ENCODE measurements at regions not wholly inside any gene's neighbourhood (a gene's known extent, or its start where the extent isn't known, plus 50 kb on each side); places are given as distances from the start of the nearest gene placed in this dataset.

- no peak for TF ChIP-seq CTCF (IDR thresholded peaks at IDR 0.05; ENCODE audit: borderline replicate concordance, insufficient read depth, low read depth, low read length)
- H3K4me3 ChIP-seq (ENCODE audit: low read depth, low read length), result no peak overlapping the region
Observed at GRCh38 chr6:4676016-4676415, 100.2 kb upstream of the CDYL start.

- TF ChIP-seq CTCF (IDR thresholded peaks at IDR 0.05; ENCODE audit: borderline replicate concordance, insufficient read depth, low read depth, low read length), result no peak
- H3K4me3 ChIP-seq (ENCODE audit: low read depth, low read length), result no peak overlapping the region
Observed at GRCh38 chr6:4675121-4675520, 101.1 kb upstream of the CDYL start.

DNA sequence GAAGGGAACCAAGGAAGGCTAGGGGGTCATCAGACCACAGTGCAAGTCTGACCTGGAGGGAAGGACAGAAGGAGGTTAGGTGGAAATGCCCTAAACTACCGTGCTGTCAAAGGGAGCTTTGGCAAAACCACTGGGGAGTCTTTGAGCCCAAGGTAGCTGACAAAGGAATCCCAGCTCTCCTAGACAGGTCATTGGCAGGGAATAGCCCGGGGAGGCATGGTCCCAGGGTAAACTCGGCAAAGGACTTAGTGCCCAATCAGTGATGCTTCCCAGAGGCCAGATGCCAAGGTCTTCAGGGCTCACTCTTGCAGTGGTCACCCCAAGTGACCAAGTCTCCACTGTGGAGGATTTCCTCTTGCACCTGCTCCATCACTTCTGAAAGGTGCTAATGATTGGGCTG lies 102.3 kb upstream of the CDYL start:
- H3K4me3 ChIP-seq (ENCODE audit: low read depth, low read length), result no peak overlapping the region
- no peak for TF ChIP-seq CTCF (IDR thresholded peaks at IDR 0.05; ENCODE audit: borderline replicate concordance, insufficient read depth, low read depth, low read length)

- TF ChIP-seq CTCF (IDR thresholded peaks at IDR 0.05; ENCODE audit: borderline replicate concordance, insufficient read depth, low read depth, low read length), result no peak
- H3K4me3 ChIP-seq (ENCODE audit: low read depth, low read length), result no peak overlapping the region
Observed at GRCh38 chr6:4672772-4673171, 103.4 kb upstream of the CDYL start.

- no peak overlapping the region for H3K4me3 ChIP-seq (ENCODE audit: low read depth, low read length)
- TF ChIP-seq CTCF (IDR thresholded peaks at IDR 0.05; ENCODE audit: borderline replicate concordance, insufficient read depth, low read depth, low read length), result no peak
Observed at GRCh38 chr6:4671587-4672115, 104.6 kb upstream of the CDYL start.

- TF ChIP-seq CTCF (IDR thresholded peaks at IDR 0.05; ENCODE audit: borderline replicate concordance, insufficient read depth, low read depth, low read length), result no peak
- no peak overlapping the region for H3K4me3 ChIP-seq (ENCODE audit: low read depth, low read length)
Observed at GRCh38 chr6:4670824-4671409, 105.3 kb upstream of the CDYL start.

DNA sequence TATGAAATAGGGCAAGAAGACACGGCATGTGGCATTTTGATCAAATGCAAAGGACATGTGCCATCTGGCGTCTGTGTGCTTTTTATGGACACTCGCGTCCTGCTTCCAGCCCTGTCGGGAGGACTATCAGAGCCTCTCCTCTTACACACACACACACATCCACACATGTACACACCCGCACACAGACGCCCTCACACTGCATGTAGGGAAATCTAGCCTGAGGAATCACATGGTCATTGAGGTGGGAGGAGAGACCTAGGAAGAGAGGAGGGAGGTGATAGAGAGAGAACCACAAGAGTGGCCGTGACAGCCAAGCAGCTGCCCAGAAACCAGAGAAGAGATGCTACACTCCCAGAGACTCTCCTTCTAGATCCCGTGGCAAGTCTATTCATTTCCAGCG lies 105.9 kb upstream of the CDYL start:
- TF ChIP-seq CTCF (IDR thresholded peaks at IDR 0.05; ENCODE audit: borderline replicate concordance, insufficient read depth, low read depth, low read length), result no peak
- H3K4me3 ChIP-seq (ENCODE audit: low read depth, low read length), result no peak overlapping the region

Data from GM12875 (cell line).